GM12892 (cell line): ENCODE measurements at regions not wholly inside any gene's neighbourhood (a gene's known extent, or its start where the extent isn't known, plus 50 kb on each side); places are given as distances from the start of the nearest gene placed in this dataset.

Experiments
- POLR2AphosphoS5 ChIP-seq: IDR thresholded peaks from 2 replicates; pipeline ENCODE4 v1.6.1; 2011; ENCODE audit warnings: low read depth, low read length, control low read depth
- TAF1 ChIP-seq: IDR thresholded peaks from 2 replicates; pipeline ENCODE4 v1.6.1; 2011; ENCODE audit warnings: low read depth, mild to moderate bottlenecking, control low read depth, low read length, borderline replicate concordance

DNA sequence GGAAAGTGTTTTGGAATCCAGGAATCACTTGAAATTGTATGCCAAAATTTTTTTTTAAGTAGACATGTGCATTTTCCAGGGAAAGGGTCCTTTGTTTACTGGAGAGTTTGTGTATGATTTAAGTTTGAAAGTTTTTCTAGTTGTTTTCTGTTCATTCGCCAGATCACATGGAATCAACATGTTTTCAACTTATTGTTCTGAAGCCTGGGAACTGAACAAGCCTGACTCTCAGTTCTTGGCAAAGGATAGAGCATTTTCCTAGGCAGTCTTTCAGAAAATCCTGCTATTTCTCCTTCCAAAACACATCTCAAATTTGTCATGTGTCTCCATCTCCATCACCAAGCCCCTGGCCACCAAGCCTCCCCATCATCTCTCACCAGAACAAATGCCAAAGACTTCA, 374.8 kb downstream of the MAFB start:
- TF ChIP-seq POLR2AphosphoS5 = no peak
- TF ChIP-seq TAF1 = no peak
